Activated B cell treated with CpG ODN at 0.5 μM for 24 hours (primary cell): ENCODE measurements at regions not wholly inside any gene's neighbourhood (a gene's known extent, or its start where the extent isn't known, plus 50 kb on each side); places are given as distances from the start of the nearest gene placed in this dataset.

Experiments
- ATAC-seq: fragments of 200-7000 bp; cut with Tn5 transposase; one replicate; pipeline ENCODE4 v1.10.0; 2021; ENCODE audit warnings: low read depth, mild to moderate bottlenecking, moderate library complexity
- CTCF ChIA-PET: fragments of 350-600 bp; sonication (Branson Sonifier 250); formaldehyde crosslinking; loops from one replicate; lab custom pipeline; 2021; ENCODE audit warnings: antibody characterized with exemption; lab: Charles Lee
- POLR2A ChIA-PET: fragments of 350-600 bp; sonication (Branson Sonifier 250); formaldehyde crosslinking; loops from one replicate; lab custom pipeline; 2021; ENCODE audit warnings: antibody characterized with exemption; lab: Charles Lee
- DNase-seq: peaks from one replicate; pipeline ENCODE4 v3.0.0; 2022
- H3K27ac Mint-ChIP-seq: one replicate; pipeline ENCODE4 v1.8.0; 2020; ENCODE audit warnings: mixed read lengths
- H3K27me3 Mint-ChIP-seq: one replicate; pipeline ENCODE4 v1.8.0; 2021; ENCODE audit warnings: mixed read lengths
- H3K36me3 Mint-ChIP-seq: one replicate; pipeline ENCODE4 v1.8.0; 2021; ENCODE audit warnings: low read depth, mixed read lengths
- H3K4me1 Mint-ChIP-seq: one replicate; pipeline ENCODE4 v1.8.0; 2021; ENCODE audit warnings: mixed read lengths
- H3K4me3 Mint-ChIP-seq: one replicate; pipeline ENCODE4 v1.8.0; 2020; ENCODE audit warnings: mild to moderate bottlenecking, mixed read lengths
- H3K9me3 Mint-ChIP-seq: one replicate; pipeline ENCODE4 v1.8.0; 2020; ENCODE audit warnings: mixed read lengths
- intact Hi-C: fragments of 100-400 bp; cut with micrococcal nuclease; formaldehyde crosslinking; loops from one replicate; pipeline ENCODE4 v1.15.1; 2024
- TF ChIP-seq, protein P1 (sequence below): fragments of 200-600 bp; IDR thresholded peaks from one replicate; pipeline ENCODE4 v1.8.0; 2022; ENCODE audit warnings: antibody characterized with exemption, mild to moderate bottlenecking

DNA sequence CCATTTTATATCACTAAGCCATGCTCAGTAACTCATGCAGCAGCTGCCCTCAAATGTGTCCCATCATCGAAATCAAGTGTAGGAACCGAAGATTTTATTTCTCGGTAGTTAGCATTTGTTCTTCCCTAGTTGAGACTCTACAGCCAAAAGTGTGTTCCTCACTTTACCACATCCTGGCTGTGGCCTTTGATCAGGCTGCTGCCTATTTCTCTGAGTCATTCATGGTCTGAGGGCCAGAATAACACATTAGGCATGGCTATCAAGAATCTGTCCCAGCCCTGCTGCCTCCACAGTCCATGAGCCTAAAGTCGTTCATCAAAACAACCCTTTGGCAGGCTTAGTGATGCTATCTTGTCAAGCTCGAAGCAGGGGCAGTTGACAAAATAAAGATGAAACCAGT is 300.1 kb downstream of the TDRD15 start:
- no peak overlapping the region for H3K4me3 Mint-ChIP-seq
- H3K27ac Mint-ChIP-seq = no peak overlapping the region
- intact Hi-C loops = no loop called here
- no peaks in the 10 kb centered on the region for H3K4me1 Mint-ChIP-seq
- H3K36me3 Mint-ChIP-seq = no peaks in the 10 kb centered on the region
- H3K9me3 Mint-ChIP-seq = peaks cover 6% of the 10 kb centered on the region
- no peaks in the 10 kb centered on the region for H3K27me3 Mint-ChIP-seq
- ChIA-PET CTCF (no interaction called here), POLR2A (no interaction called here)
- ATAC-seq (no peak), DNase-seq (no peak)
- TF ChIP-seq, protein P1, sequence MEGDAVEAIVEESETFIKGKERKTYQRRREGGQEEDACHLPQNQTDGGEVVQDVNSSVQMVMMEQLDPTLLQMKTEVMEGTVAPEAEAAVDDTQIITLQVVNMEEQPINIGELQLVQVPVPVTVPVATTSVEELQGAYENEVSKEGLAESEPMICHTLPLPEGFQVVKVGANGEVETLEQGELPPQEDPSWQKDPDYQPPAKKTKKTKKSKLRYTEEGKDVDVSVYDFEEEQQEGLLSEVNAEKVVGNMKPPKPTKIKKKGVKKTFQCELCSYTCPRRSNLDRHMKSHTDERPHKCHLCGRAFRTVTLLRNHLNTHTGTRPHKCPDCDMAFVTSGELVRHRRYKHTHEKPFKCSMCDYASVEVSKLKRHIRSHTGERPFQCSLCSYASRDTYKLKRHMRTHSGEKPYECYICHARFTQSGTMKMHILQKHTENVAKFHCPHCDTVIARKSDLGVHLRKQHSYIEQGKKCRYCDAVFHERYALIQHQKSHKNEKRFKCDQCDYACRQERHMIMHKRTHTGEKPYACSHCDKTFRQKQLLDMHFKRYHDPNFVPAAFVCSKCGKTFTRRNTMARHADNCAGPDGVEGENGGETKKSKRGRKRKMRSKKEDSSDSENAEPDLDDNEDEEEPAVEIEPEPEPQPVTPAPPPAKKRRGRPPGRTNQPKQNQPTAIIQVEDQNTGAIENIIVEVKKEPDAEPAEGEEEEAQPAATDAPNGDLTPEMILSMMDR = no peak

- intact Hi-C loops = no loop called here
- ChIA-PET CTCF (no interaction called here), POLR2A (no interaction called here)
- Mint-ChIP-seq H3K27ac (no peak overlapping the region), H3K36me3 (no peaks in the 10 kb centered on the region), H3K27me3 (no peaks in the 10 kb centered on the region), H3K4me3 (no peak overlapping the region), H3K4me1 (no peaks in the 10 kb centered on the region), H3K9me3 (peaks cover 6% of the 10 kb centered on the region)
- no peak for ATAC-seq
- DNase-seq = no peak
- TF ChIP-seq, protein P1 = no peak
Measured at GRCh38 chr2:21424375-21424774, 300.6 kb downstream of the TDRD15 start.

- CTCF ChIA-PET = no interaction called here
- ATAC-seq (no peak), DNase-seq (no peak)
- TF ChIP-seq, protein P1 = no peak
- H3K27ac Mint-ChIP-seq = no peak overlapping the region
- POLR2A ChIA-PET = no interaction called here
- peaks cover 4% of the 10 kb centered on the region for H3K9me3 Mint-ChIP-seq
- no peaks in the 10 kb centered on the region for H3K4me1 Mint-ChIP-seq
- H3K27me3 Mint-ChIP-seq = no peaks in the 10 kb centered on the region
- intact Hi-C loops = no loop called here
- H3K36me3 Mint-ChIP-seq = no peaks in the 10 kb centered on the region
- no peak overlapping the region for H3K4me3 Mint-ChIP-seq
Measured at GRCh38 chr2:21427606-21428005, 303.8 kb downstream of the TDRD15 start.

GRCh38 chr2:21428754-21429153 is 305.0 kb downstream of the TDRD15 start:
- intact Hi-C loops = no loop called here
- Mint-ChIP-seq H3K9me3 (peaks cover 4% of the 10 kb centered on the region), H3K27me3 (no peaks in the 10 kb centered on the region), H3K4me1 (no peaks in the 10 kb centered on the region), H3K4me3 (no peak overlapping the region), H3K36me3 (no peaks in the 10 kb centered on the region), H3K27ac (no peak overlapping the region)
- ATAC-seq (no peak), DNase-seq (no peak)
- TF ChIP-seq, protein P1 = no peak
- CTCF ChIA-PET = no interaction called here
- POLR2A ChIA-PET = no interaction called here

DNA sequence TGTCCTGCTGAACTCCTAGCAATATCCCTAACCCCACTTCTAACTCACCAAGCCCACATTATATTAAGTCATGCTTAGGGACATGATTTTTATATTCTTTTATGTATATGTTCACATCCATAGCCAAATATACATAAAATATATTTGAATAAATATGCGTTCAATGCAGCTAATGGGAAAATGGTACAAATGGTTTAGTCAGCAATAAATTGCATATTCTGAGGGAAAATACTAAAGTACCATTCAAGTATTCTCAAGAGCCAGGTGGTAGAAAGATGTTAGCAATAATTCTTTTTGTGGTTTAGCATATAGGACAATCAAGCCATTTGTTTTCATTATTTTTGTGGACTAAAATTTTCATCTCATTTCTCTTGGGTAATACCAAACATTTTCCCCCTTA is 306.0 kb downstream of the TDRD15 start:
- Mint-ChIP-seq H3K4me1 (no peaks in the 10 kb centered on the region), H3K27me3 (no peaks in the 10 kb centered on the region), H3K4me3 (no peak overlapping the region), H3K9me3 (peaks cover 7% of the 10 kb centered on the region), H3K36me3 (no peaks in the 10 kb centered on the region), H3K27ac (no peak overlapping the region)
- TF ChIP-seq, protein P1 = no peak
- POLR2A ChIA-PET = no interaction called here
- DNase-seq (no peak), ATAC-seq (no peak)
- intact Hi-C loops = no loop called here
- CTCF ChIA-PET = no interaction called here
